Tibial nerve (tissue), 4 donors: ENCODE measurements at regions not wholly inside any gene's neighbourhood (a gene's known extent, or its start where the extent isn't known, plus 50 kb on each side); places are given as distances from the start of the nearest gene placed in this dataset.

Experiments used
- CTCF ChIP-seq, 5 experiments: fragments of 200-600 bp in 3 of 5; fragments of 450-650 bp in 2 of 5; sonication (generic) in 3 of 5; IDR thresholded peaks; one replicate each; pipeline ENCODE4 v1.5.1; 2016 to 2019; ENCODE audit warnings: antibody characterized with exemption in 5 of 5, mild to moderate bottlenecking in 3 of 5, moderate library complexity in 2 of 5
- EP300 ChIP-seq, 2 donors: sonication (generic); formaldehyde crosslinking; IDR thresholded peaks; one replicate each; pipeline ENCODE4 v1.6.1; 2017; ENCODE audit warnings: antibody characterized with exemption in 2 of 2, mild to moderate bottlenecking in 1 of 2
- POLR2A ChIP-seq, 2 donors: fragments of 450-650 bp; IDR thresholded peaks; one replicate each; pipeline ENCODE4 v1.6.1; 2017; ENCODE audit warnings: antibody characterized with exemption in 2 of 2, mild to moderate bottlenecking in 2 of 2, moderate library complexity in 2 of 2

DNA sequence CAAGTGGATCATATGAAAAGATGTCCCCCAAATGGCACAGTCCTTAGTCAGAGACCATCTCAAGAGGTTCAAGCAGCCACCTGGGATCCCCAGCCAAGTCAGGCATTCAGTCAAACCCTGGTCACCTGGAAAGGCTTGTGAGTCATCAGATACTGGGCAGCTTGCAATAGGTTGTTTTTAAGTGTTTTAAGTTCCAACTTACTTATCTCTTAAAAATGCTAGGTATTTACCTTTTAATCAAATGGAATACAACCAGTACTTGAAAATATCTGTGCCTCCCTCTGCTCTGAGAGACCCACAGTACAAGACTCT is 262.2 kb downstream of the WDR11 start:
- no peak for TF ChIP-seq CTCF (IDR thresholded peaks at IDR 0.05)
- TF ChIP-seq POLR2A (IDR thresholded peaks at IDR 0.05), result no peak
- no peak for TF ChIP-seq EP300 (IDR thresholded peaks at IDR 0.05)
